Kidney epithelial cell (primary cell): ENCODE measurements at regions not wholly inside any gene's neighbourhood (a gene's known extent, or its start where the extent isn't known, plus 50 kb on each side); places are given as distances from the start of the nearest gene placed in this dataset.

Experiments
- DNase-seq: peaks from one replicate; pipeline ENCODE4 v3.0.0-alpha.2; 2010; ENCODE audit warnings: low read depth
- H3K27me3 ChIP-seq: 2 replicates; pipeline ENCODE4 v1.6.0; 2011; ENCODE audit warnings: low read length; ENCODE audit not compliant: control insufficient read depth, insufficient read depth
- H3K36me3 ChIP-seq: 2 replicates; pipeline ENCODE4 v1.5.1; 2011; ENCODE audit warnings: low read length; ENCODE audit not compliant: control insufficient read depth, insufficient read depth
- H3K4me3 ChIP-seq: 2 replicates; pipeline ENCODE4 v1.5.1; 2011; ENCODE audit warnings: low read depth, mild to moderate bottlenecking, control low read depth, low read length
- TF ChIP-seq, protein P1 (sequence below): IDR thresholded peaks from 2 replicates; pipeline ENCODE4 v1.5.1; 2011; ENCODE audit warnings: mild to moderate bottlenecking, moderate library complexity, low read length, control low read depth, inconsistent platforms; ENCODE audit not compliant: insufficient read depth, poor library complexity, severe bottlenecking

DNA sequence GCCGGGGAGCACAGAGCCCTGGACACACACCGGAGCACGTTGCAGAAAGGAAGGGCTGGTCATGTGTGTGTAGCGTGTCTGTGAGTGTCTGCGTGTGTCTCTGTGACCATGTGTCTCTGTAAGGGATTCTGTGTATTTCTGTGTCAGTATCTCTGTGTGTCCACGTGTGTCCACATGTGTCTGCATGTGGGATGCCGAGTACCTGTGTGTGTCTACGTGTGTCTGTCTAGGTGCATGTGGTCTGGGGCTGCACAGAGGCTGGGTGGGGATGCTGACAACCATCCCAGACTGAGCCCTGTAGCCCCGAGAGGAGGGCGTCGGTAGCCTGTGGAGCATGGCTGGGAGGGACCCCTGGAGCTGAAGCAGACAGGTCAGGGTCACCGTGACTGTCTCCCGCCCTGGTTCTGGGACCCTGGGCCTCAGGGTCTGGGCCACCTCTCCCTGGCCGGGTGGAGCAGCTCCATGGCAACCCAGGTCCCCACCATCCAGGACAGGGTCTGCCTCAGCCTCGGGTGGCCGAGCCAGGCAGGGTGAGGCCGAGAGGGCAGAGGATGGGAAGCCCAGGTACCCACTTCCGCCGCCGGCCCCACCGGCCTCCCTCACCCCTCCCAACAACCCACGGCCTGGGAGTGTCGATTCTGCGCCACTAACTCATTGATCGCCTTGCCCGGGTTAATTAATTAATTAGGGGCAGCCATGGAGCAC lies 122.7 kb downstream of the FAM53A start:
- peaks cover 47% of the 10 kb centered on the region for H3K27me3 ChIP-seq

DNA sequence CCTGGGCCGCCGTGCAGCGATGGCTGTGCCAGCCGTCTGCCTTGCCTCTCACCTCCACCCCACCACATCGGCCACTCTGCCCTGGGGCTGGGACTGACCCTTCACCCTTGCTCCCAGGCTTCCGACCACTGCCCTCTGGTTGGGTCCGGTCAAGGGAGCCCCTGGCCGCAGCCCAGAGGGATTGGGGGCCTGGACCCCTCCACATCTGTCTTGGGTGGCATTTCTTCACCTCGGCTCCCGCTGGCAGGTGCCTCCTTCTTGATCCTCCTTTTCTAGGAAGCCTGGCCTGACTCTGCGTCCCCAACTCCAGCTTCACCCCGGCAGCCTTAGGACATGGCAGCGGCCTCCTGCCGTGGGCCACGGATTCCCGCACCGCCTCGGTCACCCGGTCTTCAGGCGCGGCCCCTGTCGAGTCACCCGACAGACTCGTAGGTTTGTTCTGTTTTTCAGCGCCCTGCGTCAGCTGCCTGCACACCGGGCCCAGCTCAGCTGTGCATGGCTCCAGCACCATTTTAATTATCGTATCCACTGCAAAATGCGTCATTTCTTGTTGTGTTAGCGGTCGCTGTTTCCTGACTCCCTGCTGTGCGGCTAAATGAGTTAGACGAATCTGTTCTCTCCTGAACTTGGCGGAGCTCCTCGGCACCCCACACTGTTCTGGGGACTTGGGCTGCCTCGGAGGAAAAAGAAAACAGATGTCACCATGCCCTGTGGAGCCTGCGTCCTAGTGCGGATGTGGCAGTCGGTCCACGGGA lies 124.0 kb downstream of the FAM53A start:
- no peak overlapping the region for H3K4me3 ChIP-seq
- TF ChIP-seq, protein P1, sequence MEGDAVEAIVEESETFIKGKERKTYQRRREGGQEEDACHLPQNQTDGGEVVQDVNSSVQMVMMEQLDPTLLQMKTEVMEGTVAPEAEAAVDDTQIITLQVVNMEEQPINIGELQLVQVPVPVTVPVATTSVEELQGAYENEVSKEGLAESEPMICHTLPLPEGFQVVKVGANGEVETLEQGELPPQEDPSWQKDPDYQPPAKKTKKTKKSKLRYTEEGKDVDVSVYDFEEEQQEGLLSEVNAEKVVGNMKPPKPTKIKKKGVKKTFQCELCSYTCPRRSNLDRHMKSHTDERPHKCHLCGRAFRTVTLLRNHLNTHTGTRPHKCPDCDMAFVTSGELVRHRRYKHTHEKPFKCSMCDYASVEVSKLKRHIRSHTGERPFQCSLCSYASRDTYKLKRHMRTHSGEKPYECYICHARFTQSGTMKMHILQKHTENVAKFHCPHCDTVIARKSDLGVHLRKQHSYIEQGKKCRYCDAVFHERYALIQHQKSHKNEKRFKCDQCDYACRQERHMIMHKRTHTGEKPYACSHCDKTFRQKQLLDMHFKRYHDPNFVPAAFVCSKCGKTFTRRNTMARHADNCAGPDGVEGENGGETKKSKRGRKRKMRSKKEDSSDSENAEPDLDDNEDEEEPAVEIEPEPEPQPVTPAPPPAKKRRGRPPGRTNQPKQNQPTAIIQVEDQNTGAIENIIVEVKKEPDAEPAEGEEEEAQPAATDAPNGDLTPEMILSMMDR = no peak
- no peaks in the 10 kb centered on the region for H3K36me3 ChIP-seq
- H3K27me3 ChIP-seq = peaks cover 51% of the 10 kb centered on the region
- DNase-seq = no peak

More for the DNA sequence above, 122.7 kb downstream of the FAM53A start:
- Histone ChIP-seq H3K36me3 (no peaks in the 10 kb centered on the region), H3K4me3 (no peak overlapping the region)
- DNase-seq = no peak
- TF ChIP-seq, protein P1 = no peak

DNA sequence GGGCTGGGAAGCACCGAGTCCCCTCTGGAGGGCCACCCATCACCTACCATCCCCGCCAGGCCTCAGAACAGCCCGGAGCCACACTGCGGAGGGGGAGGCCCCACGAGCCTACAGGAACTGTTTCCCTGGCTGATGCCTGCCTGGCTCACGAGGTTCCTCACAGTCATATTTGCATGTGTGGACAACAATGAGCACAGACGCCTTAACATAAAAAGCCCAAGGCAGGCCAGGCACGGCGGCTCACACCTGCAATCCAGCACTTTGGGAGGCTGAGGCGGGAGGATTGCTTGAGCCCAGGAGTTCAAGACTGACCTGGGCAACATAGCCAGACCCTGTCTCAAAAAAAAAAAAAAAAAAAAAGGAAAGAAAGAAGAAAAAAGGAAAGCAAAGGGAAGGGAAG lies 125.9 kb downstream of the FAM53A start:
- Histone ChIP-seq H3K27me3 (peaks cover 59% of the 10 kb centered on the region), H3K36me3 (no peaks in the 10 kb centered on the region), H3K4me3 (no peak overlapping the region)
- DNase-seq = no peak
- TF ChIP-seq, protein P1 = no peak

DNA sequence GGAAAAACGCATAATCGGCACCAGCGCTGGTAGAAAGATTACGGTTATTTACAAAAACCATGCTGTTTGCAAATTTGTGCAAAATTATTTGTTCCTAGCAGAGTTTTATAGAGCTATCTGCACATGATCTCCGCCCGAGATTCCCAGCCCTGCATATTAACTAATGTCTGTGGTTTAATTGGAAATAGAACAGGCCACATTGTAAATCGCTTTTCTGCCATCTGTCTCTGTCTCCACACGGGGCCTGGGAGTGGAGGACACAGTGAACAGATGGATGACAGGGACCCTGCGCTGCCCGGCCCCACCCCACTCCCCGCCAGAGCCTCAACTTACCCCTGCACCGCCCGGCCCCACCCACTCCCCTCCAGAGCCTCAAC lies 126.9 kb downstream of the FAM53A start:
- H3K4me3 ChIP-seq = no peak overlapping the region
- TF ChIP-seq, protein P1 = no peak
- peaks cover 63% of the 10 kb centered on the region for H3K27me3 ChIP-seq
- H3K36me3 ChIP-seq = no peaks in the 10 kb centered on the region
- DNase-seq = no peak

DNA sequence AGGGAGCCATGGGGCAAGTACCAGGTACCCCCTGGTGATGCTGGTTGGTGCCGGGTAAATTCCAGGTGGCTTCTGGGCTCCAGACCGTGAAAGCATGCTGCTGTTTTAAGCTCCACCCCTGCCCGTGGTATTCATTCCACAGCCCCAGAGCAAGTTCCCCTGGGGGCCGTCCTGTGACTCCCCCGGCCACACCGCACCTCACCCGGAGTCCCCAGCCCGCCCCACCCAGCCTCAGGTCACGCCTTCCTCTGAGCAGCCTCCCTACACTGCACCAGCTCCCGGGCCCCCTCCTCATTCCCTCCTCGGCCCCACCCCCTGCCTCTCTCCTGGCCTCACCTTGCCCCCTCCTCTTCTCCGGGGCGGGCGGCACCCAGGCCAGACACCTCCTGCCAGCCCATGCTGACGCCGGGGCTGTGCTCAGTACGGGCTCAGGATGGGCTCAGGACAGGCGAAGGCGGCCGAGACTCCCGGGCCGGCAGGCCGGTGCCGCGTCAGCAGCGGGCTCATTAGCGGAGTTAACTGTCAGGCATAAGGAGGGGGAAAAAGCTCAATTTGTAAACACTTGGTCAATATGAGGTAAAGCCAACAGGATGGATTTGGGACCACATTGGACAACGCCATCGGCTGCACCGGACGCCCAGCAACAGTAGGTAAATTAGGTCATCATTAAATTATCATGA lies 127.4 kb downstream of the FAM53A start:
- Histone ChIP-seq H3K36me3 (no peaks in the 10 kb centered on the region), H3K27me3 (peaks cover 64% of the 10 kb centered on the region), H3K4me3 (no peak overlapping the region)
- no peak for DNase-seq
- TF ChIP-seq, protein P1 = no peak
